HCEC 1CT (cell line): ENCODE measurements at regions not wholly inside any gene's neighbourhood (a gene's known extent, or its start where the extent isn't known, plus 50 kb on each side); places are given as distances from the start of the nearest gene placed in this dataset.
"Not testable (repeated sequence)": the region's sequence is repeated elsewhere in the genome, so short reads cannot be mapped to it uniquely, and the experiment has no call there.

ENCODE experiments used
- DNase-seq: peaks from one replicate; pipeline ENCODE4 v3.0.0-alpha.2; 2017

DNA sequence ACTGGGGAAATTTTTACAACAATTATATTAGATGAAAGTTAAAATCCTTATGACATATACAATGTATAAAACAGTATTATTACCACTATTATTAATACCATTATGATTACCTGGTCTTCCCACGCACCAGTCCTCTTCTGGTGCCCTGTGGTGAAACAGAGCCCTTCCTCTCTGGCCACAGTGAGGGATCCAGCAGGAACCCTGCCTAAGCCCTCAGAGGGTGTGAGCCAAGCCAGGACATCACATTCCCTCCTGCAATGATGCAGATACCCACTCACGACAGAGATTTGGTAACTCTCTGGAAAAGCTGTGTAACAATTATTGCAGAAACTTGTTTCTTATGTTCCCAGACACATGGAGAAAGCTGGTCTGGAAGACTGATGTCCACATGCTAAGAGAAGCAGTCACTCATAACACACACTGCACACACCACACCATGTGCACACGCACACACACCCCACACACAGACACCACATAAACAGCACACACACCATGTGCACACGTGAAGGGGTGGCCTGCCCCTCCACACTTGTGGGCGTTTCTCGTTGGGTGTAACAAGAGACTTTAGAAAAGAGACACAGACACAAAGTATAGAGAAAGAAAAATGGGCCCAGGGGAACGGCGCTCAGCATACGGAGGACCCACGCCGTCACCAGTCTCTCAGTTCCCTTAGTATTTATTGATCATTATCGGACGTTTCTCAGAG is 1373.8 kb upstream of the DEFB115 start:
- DNase-seq: not testable (repeated sequence)

DNA sequence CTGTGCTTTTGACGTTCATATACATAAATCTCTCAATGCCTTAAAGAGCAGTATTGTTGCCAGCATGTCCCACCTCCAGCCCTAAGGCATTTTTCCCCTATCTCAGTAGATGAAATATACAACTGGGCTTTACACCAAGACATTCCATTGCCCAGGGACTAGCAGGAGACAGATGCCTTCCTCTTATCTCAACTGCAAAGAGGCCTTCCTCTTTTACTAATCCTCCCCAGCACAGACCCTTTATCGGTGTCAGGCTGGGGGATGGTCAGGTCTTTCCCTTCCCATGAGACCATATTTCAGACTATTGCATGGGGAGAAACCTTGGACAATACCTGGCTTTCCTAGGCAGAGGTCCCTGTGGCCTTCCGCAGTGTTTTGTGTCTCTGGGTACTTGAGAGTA is 1373.1 kb upstream of the DEFB115 start:
- DNase-seq: not testable (repeated sequence)

DNA sequence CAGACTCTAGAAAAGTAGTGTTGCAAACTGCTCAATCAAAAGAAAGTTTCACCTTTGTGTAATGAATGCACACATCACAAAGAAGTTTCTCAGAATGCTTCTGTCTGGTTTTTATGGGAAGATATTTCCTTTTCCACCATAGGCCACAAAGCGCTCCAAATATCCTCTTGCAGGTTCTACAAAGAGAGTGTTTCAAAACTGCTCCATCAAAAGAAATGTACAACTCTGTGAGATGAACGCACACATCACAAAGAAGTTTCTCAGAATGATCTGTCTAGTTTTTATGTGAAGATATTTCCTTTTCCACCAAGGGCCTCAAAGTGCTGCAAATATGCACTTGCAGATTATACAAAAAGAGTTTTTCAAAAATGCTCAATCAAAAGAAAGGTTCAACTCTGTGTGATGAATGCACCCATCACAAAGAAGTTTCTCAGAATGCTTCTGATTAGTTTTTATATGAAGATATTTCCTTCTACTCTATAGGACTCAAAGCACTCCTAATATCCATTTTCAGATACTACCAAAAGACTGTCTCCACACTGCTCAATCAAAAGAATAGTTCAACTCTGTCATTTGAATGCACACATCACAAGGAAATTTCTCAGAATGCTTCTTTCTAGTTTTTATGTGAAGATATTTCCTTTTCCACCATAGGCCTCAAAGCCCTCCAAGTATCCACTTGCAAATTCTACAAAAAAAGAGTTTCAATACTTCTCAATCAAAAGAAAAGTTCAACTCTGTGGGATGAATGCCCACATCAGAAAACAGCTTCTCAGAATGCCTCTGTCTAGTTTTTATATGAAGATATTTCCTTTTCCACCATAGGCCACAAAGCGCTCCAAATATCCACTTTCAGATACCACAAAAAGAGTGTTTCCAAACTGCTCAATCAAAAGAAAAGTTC is 1371.9 kb upstream of the DEFB115 start:
- not testable (repeated sequence) for DNase-seq

DNA sequence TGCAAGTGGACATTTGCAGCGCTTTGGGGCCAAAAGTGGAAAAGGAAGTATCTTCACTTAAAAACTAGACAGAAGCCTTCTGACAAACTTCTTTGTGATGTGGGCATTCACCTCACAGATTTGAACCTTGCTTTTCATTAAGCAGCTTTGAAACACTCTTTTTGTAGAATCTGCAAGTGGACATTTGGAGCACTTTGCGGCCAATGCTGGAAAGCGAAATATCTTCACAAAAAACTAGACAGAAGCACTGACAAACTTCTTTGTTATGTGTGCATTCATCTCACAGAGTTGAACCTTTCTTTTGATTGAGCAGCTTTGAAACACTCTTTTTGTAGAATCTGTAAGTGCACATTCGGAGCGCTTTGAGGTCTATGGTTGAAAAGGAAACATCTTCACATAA is 1365.9 kb upstream of the DEFB115 start:
- not testable (repeated sequence) for DNase-seq
